ENCODE measurements at regions not wholly inside any gene's neighbourhood (a gene's known extent, or its start where the extent isn't known, plus 50 kb on each side); places are given as distances from the start of the nearest gene placed in this dataset.

DNA sequence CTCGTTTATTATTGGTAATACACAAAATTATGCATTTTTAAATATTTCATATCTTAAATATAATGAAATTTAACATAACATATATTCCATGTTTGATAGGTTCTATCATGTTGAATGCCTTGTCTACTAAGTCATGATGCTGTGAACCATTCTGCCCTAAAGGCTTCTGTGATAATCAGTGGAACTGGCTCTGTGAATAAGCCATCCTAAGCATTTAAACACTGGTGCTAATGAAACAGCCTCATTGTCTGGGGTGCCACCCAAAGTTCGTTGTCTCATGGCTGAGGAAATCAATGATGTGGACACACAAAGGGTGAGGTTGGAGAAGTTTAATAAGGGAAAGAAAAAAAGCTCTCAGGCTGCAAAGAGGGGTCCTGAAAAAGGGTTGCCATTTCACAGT lies 264.7 kb upstream of the ZRANB2 start:
- no peaks in the 10 kb centered on the region for H3K79me2 ChIP-seq (ENCODE audit: low read length)
- no peak overlapping the region for H3K4me3 ChIP-seq (ENCODE audit: low read length)
- H3K9me3 ChIP-seq (ENCODE audit: low read length) = peaks cover 6% of the 10 kb centered on the region

DNA sequence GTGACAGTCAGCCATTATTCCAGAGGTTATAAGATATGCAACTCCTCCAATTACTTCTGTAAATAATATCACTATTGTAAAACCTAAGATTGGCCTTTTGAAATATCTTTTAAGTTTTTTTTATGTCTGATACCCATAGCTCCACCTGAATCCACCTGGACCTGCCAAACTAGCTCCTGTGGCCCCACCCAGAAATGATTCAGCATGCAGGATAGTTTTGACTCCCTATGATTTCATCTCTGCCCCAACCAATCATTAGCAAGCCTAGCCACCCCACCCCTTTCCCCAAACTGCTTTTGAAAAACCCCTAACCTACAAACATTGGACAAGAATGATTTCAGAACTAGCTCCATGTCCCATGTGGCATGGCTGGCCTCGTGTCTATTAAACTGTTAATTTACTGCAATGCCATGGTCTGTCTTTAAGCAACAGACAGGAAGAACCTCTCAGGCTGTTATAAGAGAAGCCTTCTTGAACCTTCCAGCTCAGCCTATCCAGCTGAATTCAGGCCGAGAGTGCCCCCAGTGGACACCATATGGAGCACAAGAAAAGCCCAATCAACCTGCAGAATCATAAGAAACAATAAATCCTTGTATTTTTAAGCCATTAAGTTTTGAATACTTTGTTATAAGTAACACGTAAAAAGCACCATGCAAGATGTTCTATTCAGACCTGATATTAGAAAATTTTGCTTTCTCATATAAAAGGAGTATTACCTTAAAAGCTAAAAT lies 263.0 kb upstream of the ZRANB2 start:
- Histone ChIP-seq H2AFZ (ENCODE audit: low read length) (no peak overlapping the region), H3K9ac (ENCODE audit: low read length) (no peak overlapping the region), H3K27me3 (ENCODE audit: low read length) (no peaks in the 10 kb centered on the region), H3K4me3 (ENCODE audit: low read length) (no peak overlapping the region), H4K20me1 (ENCODE audit: insufficient read depth, low read depth, low read length) (no peaks in the 10 kb centered on the region), H3K9me3 (ENCODE audit: low read length) (peaks cover 10% of the 10 kb centered on the region), H3K79me2 (ENCODE audit: low read length) (no peaks in the 10 kb centered on the region), H3K4me2 (ENCODE audit: low read depth, low read length, poor library complexity, severe bottlenecking) (no peak overlapping the region), H3K9me2 (replicated peaks; ENCODE audit: insufficient read depth, low read length) (no peaks in the 10 kb centered on the region), H3K36me3 (ENCODE audit: insufficient read depth, low read length) (no peaks in the 10 kb centered on the region), H3K4me1 (ENCODE audit: low read length) (no peaks in the 10 kb centered on the region), H3K27ac (ENCODE audit: low read length) (no peak overlapping the region)
- no peak for DNase-seq

More for the DNA sequence above, 264.7 kb upstream of the ZRANB2 start:
- Histone ChIP-seq H2AFZ (ENCODE audit: low read length) (no peak overlapping the region), H3K9me2 (replicated peaks; ENCODE audit: insufficient read depth, low read length) (no peaks in the 10 kb centered on the region), H3K27me3 (ENCODE audit: low read length) (no peaks in the 10 kb centered on the region), H3K4me1 (ENCODE audit: low read length) (no peaks in the 10 kb centered on the region), H3K27ac (ENCODE audit: low read length) (no peak overlapping the region), H3K9ac (ENCODE audit: low read length) (no peak overlapping the region), H3K4me2 (ENCODE audit: low read depth, low read length, poor library complexity, severe bottlenecking) (no peak overlapping the region), H4K20me1 (ENCODE audit: insufficient read depth, low read depth, low read length) (no peaks in the 10 kb centered on the region), H3K36me3 (ENCODE audit: insufficient read depth, low read length) (no peaks in the 10 kb centered on the region)
- no peak for DNase-seq

DNA sequence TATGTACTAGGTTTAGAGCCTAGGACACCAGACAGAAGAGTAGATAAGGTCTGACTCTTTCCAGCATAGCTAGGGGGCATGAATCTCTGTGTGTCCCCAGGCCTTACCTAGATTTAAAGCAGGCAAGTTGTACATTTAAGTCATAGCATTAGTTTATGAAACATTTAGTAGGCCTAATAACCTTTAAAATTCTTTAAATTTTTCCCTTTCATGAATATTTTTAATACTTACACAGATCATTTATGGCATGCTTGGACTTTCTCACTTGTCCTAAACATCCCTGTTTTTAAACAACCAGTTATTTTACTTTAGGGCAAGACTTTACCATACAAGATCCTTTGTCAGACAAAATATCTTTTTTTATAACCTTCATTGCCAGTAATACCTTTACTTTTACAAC lies 258.4 kb upstream of the ZRANB2 start:
- no peak overlapping the region for H3K27ac ChIP-seq (ENCODE audit: low read length)
- H3K27me3 ChIP-seq (ENCODE audit: low read length) = no peaks in the 10 kb centered on the region
- H2AFZ ChIP-seq (ENCODE audit: low read length) = no peak overlapping the region
- no peaks in the 10 kb centered on the region for H4K20me1 ChIP-seq (ENCODE audit: insufficient read depth, low read depth, low read length)
- no peaks in the 10 kb centered on the region for H3K4me1 ChIP-seq (ENCODE audit: low read length)
- H3K9me3 ChIP-seq (ENCODE audit: low read length) = peaks cover 33% of the 10 kb centered on the region
- H3K9ac ChIP-seq (ENCODE audit: low read length) = no peak overlapping the region
- H3K79me2 ChIP-seq (ENCODE audit: low read length) = no peaks in the 10 kb centered on the region
- H3K9me2 ChIP-seq (replicated peaks; ENCODE audit: insufficient read depth, low read length) = no peaks in the 10 kb centered on the region
- H3K4me3 ChIP-seq (ENCODE audit: low read length) = no peak overlapping the region
- H3K4me2 ChIP-seq (ENCODE audit: low read depth, low read length, poor library complexity, severe bottlenecking) = no peak overlapping the region
- no peaks in the 10 kb centered on the region for H3K36me3 ChIP-seq (ENCODE audit: insufficient read depth, low read length)
- peak; percentile 42 for DNase-seq

DNA sequence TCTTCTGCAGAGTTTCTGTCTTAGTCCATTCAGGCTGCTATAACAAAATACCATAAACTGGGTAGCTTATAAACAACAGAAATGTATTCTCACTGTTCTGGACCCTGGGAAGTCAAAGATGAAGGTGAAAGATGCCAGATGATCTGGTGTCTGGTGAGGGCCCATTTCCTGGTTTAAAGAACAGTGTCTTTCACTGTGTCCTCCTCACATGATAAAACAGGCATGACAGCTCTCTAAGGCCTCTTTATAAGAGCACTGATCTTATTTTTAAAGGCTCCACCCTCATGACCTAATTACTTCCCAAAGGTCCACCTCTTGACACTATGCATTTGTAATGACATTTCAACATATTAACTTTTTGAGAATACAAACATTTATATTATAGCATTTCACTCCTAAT lies 250.2 kb upstream of the ZRANB2 start:
- H3K9me2 ChIP-seq (replicated peaks; ENCODE audit: insufficient read depth, low read length) = no peaks in the 10 kb centered on the region
- H3K36me3 ChIP-seq (ENCODE audit: insufficient read depth, low read length) = no peaks in the 10 kb centered on the region
- peaks cover 38% of the 10 kb centered on the region for H3K9me3 ChIP-seq (ENCODE audit: low read length)
- no peaks in the 10 kb centered on the region for H3K4me1 ChIP-seq (ENCODE audit: low read length)
- no peaks in the 10 kb centered on the region for H3K27me3 ChIP-seq (ENCODE audit: low read length)
- H3K79me2 ChIP-seq (ENCODE audit: low read length) = no peaks in the 10 kb centered on the region
- no peak overlapping the region for H3K9ac ChIP-seq (ENCODE audit: low read length)
- no peak for DNase-seq
- no peak overlapping the region for H3K4me3 ChIP-seq (ENCODE audit: low read length)
- H3K27ac ChIP-seq (ENCODE audit: low read length) = no peak overlapping the region
- H4K20me1 ChIP-seq (ENCODE audit: insufficient read depth, low read depth, low read length) = no peaks in the 10 kb centered on the region
- H2AFZ ChIP-seq (ENCODE audit: low read length) = no peak overlapping the region
- H3K4me2 ChIP-seq (ENCODE audit: low read depth, low read length, poor library complexity, severe bottlenecking) = no peak overlapping the region

DNA sequence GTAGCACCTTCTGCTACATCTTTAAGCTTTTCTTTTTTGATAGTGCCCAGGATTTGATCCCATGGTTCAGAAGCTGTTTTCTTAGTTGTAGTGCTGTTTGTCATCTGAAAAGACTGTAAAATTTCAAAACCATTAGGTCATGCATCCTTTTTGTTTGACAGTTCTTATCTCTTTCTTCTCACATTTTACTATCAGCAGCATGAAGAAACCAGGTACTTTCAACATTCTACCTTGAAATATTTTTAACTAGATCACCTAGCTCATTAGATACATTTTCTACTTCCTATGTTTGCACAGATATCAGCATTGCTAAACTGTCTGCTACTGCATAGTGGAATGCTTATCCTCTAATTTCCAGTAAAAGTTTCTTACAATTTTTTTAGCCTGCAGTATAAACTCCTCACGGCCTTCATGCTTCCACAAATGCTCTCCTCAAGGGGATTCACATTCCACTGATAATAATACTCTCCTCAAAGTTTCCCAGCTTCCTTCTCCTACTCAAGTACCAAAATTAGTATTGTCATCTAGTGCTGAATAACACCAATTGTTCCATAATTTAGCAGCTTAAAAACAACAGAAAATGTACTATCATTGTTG lies 243.9 kb upstream of the ZRANB2 start:
- Histone ChIP-seq H3K27ac (ENCODE audit: low read length) (no peak overlapping the region), H4K20me1 (ENCODE audit: insufficient read depth, low read depth, low read length) (no peaks in the 10 kb centered on the region), H2AFZ (ENCODE audit: low read length) (no peak overlapping the region), H3K27me3 (ENCODE audit: low read length) (no peaks in the 10 kb centered on the region), H3K4me1 (ENCODE audit: low read length) (no peaks in the 10 kb centered on the region), H3K9me2 (replicated peaks; ENCODE audit: insufficient read depth, low read length) (no peaks in the 10 kb centered on the region), H3K9me3 (ENCODE audit: low read length) (peaks cover 12% of the 10 kb centered on the region), H3K79me2 (ENCODE audit: low read length) (no peaks in the 10 kb centered on the region), H3K9ac (ENCODE audit: low read length) (no peak overlapping the region), H3K4me3 (ENCODE audit: low read length) (no peak overlapping the region), H3K4me2 (ENCODE audit: low read depth, low read length, poor library complexity, severe bottlenecking) (no peak overlapping the region), H3K36me3 (ENCODE audit: insufficient read depth, low read length) (no peaks in the 10 kb centered on the region)
- no peak for DNase-seq

DNA sequence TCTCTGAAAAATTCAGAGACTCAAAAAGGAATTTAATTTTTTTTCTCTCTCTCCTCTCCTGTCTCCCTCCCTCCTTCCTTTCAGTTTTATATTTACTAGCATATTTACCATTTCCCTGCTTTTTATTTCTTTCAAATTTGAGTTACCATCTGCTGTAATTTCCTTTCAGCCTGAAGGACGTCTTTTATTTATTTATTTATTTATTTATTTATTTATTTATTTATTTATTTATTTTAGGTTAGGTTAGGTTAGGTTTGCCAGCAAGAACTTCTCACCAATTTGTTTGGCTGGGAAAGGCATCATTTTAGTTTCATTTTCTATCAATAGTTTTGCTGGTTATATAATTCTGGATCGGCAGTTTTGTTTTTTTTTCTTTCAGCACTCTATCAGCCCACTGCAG lies 231.7 kb upstream of the ZRANB2 start:
- no peaks in the 10 kb centered on the region for H3K79me2 ChIP-seq (ENCODE audit: low read length)
- no peaks in the 10 kb centered on the region for H3K9me2 ChIP-seq (replicated peaks; ENCODE audit: insufficient read depth, low read length)
- no peak overlapping the region for H3K9ac ChIP-seq (ENCODE audit: low read length)
- DNase-seq = no peak
- H3K4me2 ChIP-seq (ENCODE audit: low read depth, low read length, poor library complexity, severe bottlenecking) = no peak overlapping the region
- no peaks in the 10 kb centered on the region for H3K4me1 ChIP-seq (ENCODE audit: low read length)
- no peak overlapping the region for H3K27ac ChIP-seq (ENCODE audit: low read length)
- no peaks in the 10 kb centered on the region for H3K36me3 ChIP-seq (ENCODE audit: insufficient read depth, low read length)
- H2AFZ ChIP-seq (ENCODE audit: low read length) = no peak overlapping the region
- H3K4me3 ChIP-seq (ENCODE audit: low read length) = no peak overlapping the region
- H3K9me3 ChIP-seq (ENCODE audit: low read length) = peaks cover 15% of the 10 kb centered on the region
- no peaks in the 10 kb centered on the region for H3K27me3 ChIP-seq (ENCODE audit: low read length)
- H4K20me1 ChIP-seq (ENCODE audit: insufficient read depth, low read depth, low read length) = no peaks in the 10 kb centered on the region

DNA sequence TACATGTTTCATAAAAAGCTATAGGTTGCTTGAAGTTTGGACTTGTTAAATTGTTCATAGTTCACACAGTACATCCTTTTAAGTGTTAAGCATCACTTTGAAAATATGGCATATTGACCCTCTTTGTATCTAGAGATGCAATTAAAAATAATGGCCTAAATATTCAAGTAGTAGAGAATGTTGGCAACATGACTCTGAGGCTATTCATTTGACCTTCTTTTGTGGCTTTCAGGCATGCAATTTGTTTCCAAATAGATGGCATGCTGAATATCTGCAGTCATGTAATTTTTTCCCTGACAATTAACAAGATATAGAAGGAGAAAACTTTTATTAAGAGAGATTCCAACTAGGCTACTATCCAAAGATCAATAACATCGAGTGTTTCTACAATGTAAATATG lies 230.5 kb upstream of the ZRANB2 start:
- Histone ChIP-seq H3K27ac (ENCODE audit: low read length) (no peak overlapping the region), H3K36me3 (ENCODE audit: insufficient read depth, low read length) (no peaks in the 10 kb centered on the region), H2AFZ (ENCODE audit: low read length) (no peak overlapping the region), H3K9me2 (replicated peaks; ENCODE audit: insufficient read depth, low read length) (no peaks in the 10 kb centered on the region), H3K4me3 (ENCODE audit: low read length) (no peak overlapping the region), H3K79me2 (ENCODE audit: low read length) (no peaks in the 10 kb centered on the region), H4K20me1 (ENCODE audit: insufficient read depth, low read depth, low read length) (no peaks in the 10 kb centered on the region), H3K9ac (ENCODE audit: low read length) (no peak overlapping the region), H3K27me3 (ENCODE audit: low read length) (no peaks in the 10 kb centered on the region), H3K4me2 (ENCODE audit: low read depth, low read length, poor library complexity, severe bottlenecking) (no peak overlapping the region), H3K9me3 (ENCODE audit: low read length) (peaks cover 6% of the 10 kb centered on the region), H3K4me1 (ENCODE audit: low read length) (no peaks in the 10 kb centered on the region)
- DNase-seq = no peak

DNA sequence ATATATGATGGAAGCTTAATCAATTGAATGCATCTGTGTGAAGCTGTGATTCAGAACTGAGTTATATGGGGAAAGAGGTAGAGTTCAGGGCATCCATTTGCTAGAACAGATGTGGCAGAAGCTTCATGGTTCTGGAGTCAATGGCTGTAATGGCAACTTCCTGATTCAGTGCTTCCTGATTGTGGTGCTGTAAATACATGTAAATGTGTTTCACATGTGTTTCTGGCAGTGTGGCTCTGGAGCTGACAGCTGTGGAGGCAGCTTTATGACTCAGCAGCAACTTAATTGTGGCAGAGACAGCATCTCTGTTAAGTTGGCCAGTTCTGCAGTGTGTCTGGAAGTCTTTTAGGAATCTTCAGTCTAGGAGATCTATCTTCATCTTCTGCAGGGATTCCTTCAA lies 226.6 kb upstream of the ZRANB2 start:
- no peak overlapping the region for H3K9ac ChIP-seq (ENCODE audit: low read length)
- no peak overlapping the region for H3K27ac ChIP-seq (ENCODE audit: low read length)
- no peak overlapping the region for H3K4me2 ChIP-seq (ENCODE audit: low read depth, low read length, poor library complexity, severe bottlenecking)
- no peaks in the 10 kb centered on the region; the same call in 1 of the 2 replicates for H3K9me3 ChIP-seq (ENCODE audit: low read length)
- H4K20me1 ChIP-seq (ENCODE audit: insufficient read depth, low read depth, low read length) = no peaks in the 10 kb centered on the region
- DNase-seq = no peak
- no peak overlapping the region for H3K4me3 ChIP-seq (ENCODE audit: low read length)
- no peaks in the 10 kb centered on the region for H3K36me3 ChIP-seq (ENCODE audit: insufficient read depth, low read length)
- no peaks in the 10 kb centered on the region for H3K27me3 ChIP-seq (ENCODE audit: low read length)
- no peaks in the 10 kb centered on the region for H3K79me2 ChIP-seq (ENCODE audit: low read length)
- no peak overlapping the region for H2AFZ ChIP-seq (ENCODE audit: low read length)
- no peaks in the 10 kb centered on the region for H3K4me1 ChIP-seq (ENCODE audit: low read length)
- H3K9me2 ChIP-seq (replicated peaks; ENCODE audit: insufficient read depth, low read length) = no peaks in the 10 kb centered on the region
